ENCODE measurements at regions not wholly inside any gene's neighbourhood (a gene's known extent, or its start where the extent isn't known, plus 50 kb on each side); places are given as distances from the start of the nearest gene placed in this dataset.
"Not testable (repeated sequence)": the region's sequence is repeated elsewhere in the genome, so short reads cannot be mapped to it uniquely, and the experiment has no call there.

DNA sequence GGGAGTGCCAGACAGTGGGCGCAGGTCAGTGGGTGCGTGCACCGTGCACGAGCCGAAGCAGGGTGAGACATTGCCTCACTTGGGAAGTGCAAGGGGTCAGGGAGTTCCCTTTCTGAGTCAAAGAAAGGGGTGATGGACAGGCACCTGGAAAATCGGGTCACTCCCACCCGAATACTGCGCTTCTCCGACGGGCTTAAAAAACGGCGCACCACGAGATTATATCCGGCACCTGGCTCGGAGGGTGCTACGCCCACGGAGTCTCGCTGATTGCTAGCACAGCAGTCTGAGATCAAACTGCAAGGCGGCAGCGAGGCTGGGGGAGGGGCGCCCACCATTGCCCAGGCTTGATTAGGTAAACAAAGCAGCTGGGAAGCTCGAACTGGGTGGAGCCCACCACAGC lies 58.6 kb upstream of the TSPAN2 start:
- H3K36me3 ChIP-seq (ENCODE audit: control insufficient read depth in 3 of 3, insufficient read depth in 3 of 3, low read length in 3 of 3); H3K27me3 ChIP-seq (ENCODE audit: control insufficient read depth in 3 of 3, insufficient read depth in 3 of 3, low read length in 3 of 3); H3K9me3 ChIP-seq (ENCODE audit: control insufficient read depth in 3 of 3, low read length in 3 of 3); H3K4me3 ChIP-seq (ENCODE audit: low read length in 3 of 3); H3K27ac ChIP-seq (ENCODE audit: low read depth, low read length); H3K4me1 ChIP-seq (ENCODE audit: control insufficient read depth in 3 of 3, insufficient read depth in 3 of 3, low read length in 3 of 3); H3K9ac ChIP-seq (ENCODE audit: low read depth in 1 of 3, low read length in 3 of 3): not testable (repeated sequence)

DNA sequence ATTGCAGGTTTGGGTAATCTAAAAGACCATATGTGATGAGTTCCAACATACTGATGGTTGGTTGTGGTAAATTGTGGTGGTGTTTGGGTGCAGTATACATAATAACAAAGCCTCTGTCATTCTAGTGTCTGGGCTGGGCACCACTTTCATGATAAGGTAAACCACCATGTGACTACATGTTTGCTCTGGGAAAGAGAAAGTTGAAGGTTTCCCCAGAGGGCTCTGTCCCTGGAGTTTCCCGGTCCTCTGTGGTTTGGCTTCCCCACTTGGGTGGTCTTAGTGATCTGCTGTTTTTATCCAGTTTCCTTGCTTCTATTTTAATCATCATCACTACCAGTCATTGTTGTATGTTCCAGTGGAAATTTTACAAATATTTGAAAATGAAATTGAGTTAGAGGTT lies 55.9 kb upstream of the TSPAN2 start:
- Histone ChIP-seq H3K27ac (ENCODE audit: low read depth, low read length) (no peak overlapping the region), H3K9ac (ENCODE audit: low read depth in 1 of 3, low read length in 3 of 3) (no peak overlapping the region), H3K4me1 (ENCODE audit: control insufficient read depth in 3 of 3, insufficient read depth in 3 of 3, low read length in 3 of 3) (no peaks in the 10 kb centered on the region), H3K27me3 (ENCODE audit: control insufficient read depth in 3 of 3, insufficient read depth in 3 of 3, low read length in 3 of 3) (peaks cover 0 to 2% (median 0%) of the 10 kb centered on the region in 3 donors), H3K4me3 (ENCODE audit: low read length in 3 of 3) (no peak overlapping the region), H3K36me3 (ENCODE audit: control insufficient read depth in 3 of 3, insufficient read depth in 3 of 3, low read length in 3 of 3) (no peaks in the 10 kb centered on the region), H3K9me3 (ENCODE audit: control insufficient read depth in 3 of 3, low read length in 3 of 3) (no peaks in the 10 kb centered on the region)

DNA sequence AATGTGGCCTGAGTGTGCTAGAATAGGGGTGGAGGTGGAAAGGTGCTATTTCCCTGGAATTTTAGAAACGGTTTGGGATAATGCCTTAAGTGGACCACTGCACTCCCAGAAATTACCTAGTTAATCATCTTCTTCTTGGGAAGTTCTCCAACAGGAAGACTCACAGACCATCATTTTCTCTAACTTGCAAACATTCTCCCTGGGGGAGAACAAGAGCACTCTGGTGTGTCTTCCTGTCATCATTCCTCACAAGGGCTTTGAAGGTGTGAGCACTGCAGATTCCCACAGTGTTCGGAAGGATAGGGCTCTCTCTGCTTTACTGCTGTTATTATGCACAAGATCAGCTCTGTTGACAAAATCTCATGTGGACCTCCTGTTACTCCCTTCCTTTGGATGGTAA lies 54.9 kb upstream of the TSPAN2 start:
- no peak overlapping the region for H3K4me3 ChIP-seq (ENCODE audit: low read length in 3 of 3)
- peaks cover 1 to 2% (median 1%) of the 10 kb centered on the region in 3 donors for H3K4me1 ChIP-seq (ENCODE audit: control insufficient read depth in 3 of 3, insufficient read depth in 3 of 3, low read length in 3 of 3)
- H3K36me3 ChIP-seq (ENCODE audit: control insufficient read depth in 3 of 3, insufficient read depth in 3 of 3, low read length in 3 of 3): no peaks in the 10 kb centered on the region
- no peak overlapping the region for H3K27ac ChIP-seq (ENCODE audit: low read depth, low read length)
- H3K9ac ChIP-seq (ENCODE audit: low read depth in 1 of 3, low read length in 3 of 3): no peak overlapping the region
- peaks cover 0 to 2% (median 0%) of the 10 kb centered on the region in 3 donors for H3K27me3 ChIP-seq (ENCODE audit: control insufficient read depth in 3 of 3, insufficient read depth in 3 of 3, low read length in 3 of 3)
- H3K9me3 ChIP-seq (ENCODE audit: control insufficient read depth in 3 of 3, low read length in 3 of 3): no peaks in the 10 kb centered on the region

DNA sequence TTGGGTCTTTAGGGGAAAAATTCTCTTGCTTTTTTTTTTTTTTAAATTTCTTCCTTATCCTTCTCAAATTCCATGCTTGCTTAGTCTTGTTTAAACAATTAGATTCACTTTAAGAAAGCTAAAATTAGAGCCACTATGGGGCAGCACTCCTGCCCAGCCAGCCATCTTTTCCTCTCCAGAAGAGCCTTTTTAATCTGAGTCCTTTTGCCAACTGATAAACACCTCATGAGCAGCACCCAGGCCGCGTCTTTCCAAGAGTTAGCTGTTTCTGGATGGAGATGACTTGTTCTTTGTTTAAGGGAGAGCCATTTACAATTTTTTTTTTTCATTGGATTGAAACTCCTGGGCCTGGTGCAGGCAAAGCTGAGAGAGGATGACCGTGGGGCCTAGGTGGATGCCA lies 53.3 kb upstream of the TSPAN2 start:
- peaks cover 0 to under 1% (median 0%) of the 10 kb centered on the region in 3 donors for H3K27me3 ChIP-seq (ENCODE audit: control insufficient read depth in 3 of 3, insufficient read depth in 3 of 3, low read length in 3 of 3)
- no peak overlapping the region for H3K4me3 ChIP-seq (ENCODE audit: low read length in 3 of 3)
- peaks cover 3 to 12% (median 8%) of the 10 kb centered on the region in 3 donors for H3K4me1 ChIP-seq (ENCODE audit: control insufficient read depth in 3 of 3, insufficient read depth in 3 of 3, low read length in 3 of 3)
- no peak overlapping the region for H3K9ac ChIP-seq (ENCODE audit: low read depth in 1 of 3, low read length in 3 of 3)
- H3K36me3 ChIP-seq (ENCODE audit: control insufficient read depth in 3 of 3, insufficient read depth in 3 of 3, low read length in 3 of 3): no peaks in the 10 kb centered on the region
- H3K27ac ChIP-seq (ENCODE audit: low read depth, low read length): no peak overlapping the region
- no peaks in the 10 kb centered on the region for H3K9me3 ChIP-seq (ENCODE audit: control insufficient read depth in 3 of 3, low read length in 3 of 3)

DNA sequence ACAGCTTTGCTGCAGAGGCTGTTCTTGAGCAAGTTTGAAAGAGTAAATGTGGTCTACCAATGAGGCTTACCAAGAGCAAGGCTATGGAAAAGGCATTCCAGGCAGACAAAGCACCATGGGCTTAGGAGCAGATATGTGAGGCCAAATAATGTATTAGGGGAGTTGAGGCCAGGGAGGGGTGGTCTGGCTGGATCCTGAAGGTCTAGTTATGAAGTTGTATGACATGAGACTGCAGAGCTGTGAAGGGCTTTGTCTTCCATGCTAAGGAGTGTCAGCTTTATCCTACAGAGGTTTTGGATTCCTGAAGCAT lies 51.8 kb upstream of the TSPAN2 start:
- H3K27ac ChIP-seq (ENCODE audit: low read depth, low read length): no peak overlapping the region
- no peak overlapping the region for H3K9ac ChIP-seq (ENCODE audit: low read depth in 1 of 3, low read length in 3 of 3)
- H3K27me3 ChIP-seq (ENCODE audit: control insufficient read depth in 3 of 3, insufficient read depth in 3 of 3, low read length in 3 of 3): no peaks in the 10 kb centered on the region
- H3K4me3 ChIP-seq (ENCODE audit: low read length in 3 of 3): no peak overlapping the region
- H3K9me3 ChIP-seq (ENCODE audit: control insufficient read depth in 3 of 3, low read length in 3 of 3): no peaks in the 10 kb centered on the region
- no peaks in the 10 kb centered on the region for H3K36me3 ChIP-seq (ENCODE audit: control insufficient read depth in 3 of 3, insufficient read depth in 3 of 3, low read length in 3 of 3)
- H3K4me1 ChIP-seq (ENCODE audit: control insufficient read depth in 3 of 3, insufficient read depth in 3 of 3, low read length in 3 of 3): peaks cover 3 to 12% (median 8%) of the 10 kb centered on the region in 3 donors

DNA sequence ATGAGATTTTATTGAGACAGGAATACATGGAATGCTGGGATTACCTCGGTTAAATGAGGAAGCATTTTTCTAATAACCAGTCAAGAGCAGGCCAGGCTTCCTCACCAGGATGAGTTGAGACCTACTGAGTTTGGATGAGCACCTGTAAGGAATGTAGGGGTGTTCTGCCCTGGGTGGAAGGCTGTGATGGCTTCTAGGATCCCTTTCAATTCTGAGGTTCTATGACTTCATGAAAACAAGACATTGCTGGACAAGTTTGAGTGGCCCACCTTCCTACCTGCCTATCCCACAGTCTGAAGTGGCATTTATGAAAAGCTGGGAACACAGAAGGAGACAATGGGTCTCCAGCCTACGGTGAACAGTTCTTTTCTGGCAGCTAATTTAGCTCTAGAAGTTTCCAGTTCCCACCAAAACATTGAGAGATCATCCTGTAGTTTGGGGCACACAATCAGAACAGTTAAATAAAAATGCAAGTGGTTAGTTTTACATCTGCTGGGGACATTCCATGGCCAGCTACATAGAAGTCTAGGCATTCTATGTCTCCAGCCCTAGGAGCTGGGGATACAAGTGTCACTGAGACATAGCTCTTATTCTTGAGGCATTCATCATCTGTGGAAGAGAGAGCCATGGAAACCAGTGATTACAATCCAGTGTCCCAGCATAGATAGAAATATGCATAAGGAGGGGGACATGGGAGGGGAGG lies 51.3 kb upstream of the TSPAN2 start:
- no peak overlapping the region for H3K27ac ChIP-seq (ENCODE audit: low read depth, low read length)
- H3K9me3 ChIP-seq (ENCODE audit: control insufficient read depth in 3 of 3, low read length in 3 of 3): no peaks in the 10 kb centered on the region
- H3K9ac ChIP-seq (ENCODE audit: low read depth in 1 of 3, low read length in 3 of 3): no peak overlapping the region
- no peaks in the 10 kb centered on the region for H3K27me3 ChIP-seq (ENCODE audit: control insufficient read depth in 3 of 3, insufficient read depth in 3 of 3, low read length in 3 of 3)
- H3K4me3 ChIP-seq (ENCODE audit: low read length in 3 of 3): no peak overlapping the region
- H3K36me3 ChIP-seq (ENCODE audit: control insufficient read depth in 3 of 3, insufficient read depth in 3 of 3, low read length in 3 of 3): no peaks in the 10 kb centered on the region
- peaks cover 3 to 12% (median 8%) of the 10 kb centered on the region in 3 donors for H3K4me1 ChIP-seq (ENCODE audit: control insufficient read depth in 3 of 3, insufficient read depth in 3 of 3, low read length in 3 of 3)

DNA sequence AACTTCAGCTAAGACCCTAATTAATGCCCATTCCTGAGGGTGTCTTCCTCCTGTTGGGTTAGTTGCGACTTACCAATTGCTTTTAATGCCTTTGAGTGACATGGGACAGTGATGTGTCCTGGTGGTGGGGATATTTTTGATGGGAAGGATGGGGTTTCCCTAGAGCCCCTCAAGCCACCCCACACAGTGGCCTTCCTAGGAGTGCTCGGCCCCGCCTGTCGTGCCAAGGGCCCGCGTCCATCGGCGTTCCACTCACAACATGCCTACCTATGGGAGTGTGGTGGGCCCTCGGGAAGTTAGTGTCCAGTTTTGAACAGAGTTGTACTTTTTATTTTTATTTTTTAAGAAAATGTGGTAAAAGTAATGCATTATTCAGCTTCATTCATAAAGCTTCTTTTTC lies 50.1 kb upstream of the TSPAN2 start:
- Histone ChIP-seq H3K27ac (ENCODE audit: low read depth, low read length) (no peak overlapping the region), H3K9ac (ENCODE audit: low read depth in 1 of 3, low read length in 3 of 3) (peak overlapping the region in 2 of 3 donors; percentile 8 to 63), H3K36me3 (ENCODE audit: control insufficient read depth in 3 of 3, insufficient read depth in 3 of 3, low read length in 3 of 3) (no peaks in the 10 kb centered on the region), H3K9me3 (ENCODE audit: control insufficient read depth in 3 of 3, low read length in 3 of 3) (no peaks in the 10 kb centered on the region), H3K27me3 (ENCODE audit: control insufficient read depth in 3 of 3, insufficient read depth in 3 of 3, low read length in 3 of 3) (no peaks in the 10 kb centered on the region), H3K4me3 (ENCODE audit: low read length in 3 of 3) (peak overlapping the region; percentile 18 to 58 (median 55)), H3K4me1 (ENCODE audit: control insufficient read depth in 3 of 3, insufficient read depth in 3 of 3, low read length in 3 of 3) (peaks cover 3 to 24% (median 14%) of the 10 kb centered on the region in 3 donors)

Data from skeletal muscle tissue (tissue), 3 donors.